ENCODE measurements at regions not wholly inside any gene's neighbourhood (a gene's known extent, or its start where the extent isn't known, plus 50 kb on each side); places are given as distances from the start of the nearest gene placed in this dataset.

DNA sequence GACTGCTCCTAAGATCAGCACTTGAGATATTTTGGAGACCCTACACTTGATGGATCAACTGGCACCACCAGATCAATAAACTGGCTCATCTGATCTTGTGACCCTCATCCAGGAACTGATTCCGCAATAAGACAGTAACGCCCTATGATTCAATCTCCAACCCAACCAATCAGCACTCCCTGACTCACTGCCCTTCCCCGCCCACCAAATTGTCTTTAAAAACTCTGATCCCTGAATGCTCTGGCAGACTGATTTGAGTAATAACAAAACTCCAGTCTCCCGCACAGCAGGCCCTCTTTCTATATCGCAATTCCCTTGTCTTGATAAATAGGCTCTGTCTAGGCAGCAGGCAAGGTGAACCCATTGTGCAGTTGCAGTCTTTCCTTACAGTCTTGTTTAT is 677.0 kb downstream of the LRRC70 start:
- POLR2A ChIA-PET (ENCODE audit: unreplicated experiment) = no interaction called here
- H2BK5ac ChIP-seq (ENCODE audit: low read depth, low read length, poor library complexity, severe bottlenecking) = no peak overlapping the region
- CTCF ChIA-PET = no interaction called here

More for the DNA sequence above, 677.0 kb downstream of the LRRC70 start:
- Histone ChIP-seq H2AK5ac (ENCODE audit: low read depth, low read length) (no peak overlapping the region), H3K56ac (ENCODE audit: extremely low read depth, insufficient read depth, low read length) (no peak overlapping the region), H3K27ac (ENCODE audit: insufficient read depth, low read length) (no peak overlapping the region), H3K4me1 (ENCODE audit: control insufficient read depth, insufficient read depth, low read length) (no peaks in the 10 kb centered on the region), H3K9ac (ENCODE audit: low read depth, low read length) (no peak overlapping the region), H3K14ac (replicated peaks; ENCODE audit: low read depth, low read length) (no peak overlapping the region), H3K36me3 (ENCODE audit: control insufficient read depth, insufficient read depth, low read length) (no peaks in the 10 kb centered on the region), H3K79me1 (ENCODE audit: low read depth in 1 of 2, low read length in 2 of 2) (no peaks in the 10 kb centered on the region), H4K20me1 (ENCODE audit: insufficient read depth, low read length) (no peaks in the 10 kb centered on the region), H4K8ac (ENCODE audit: low read depth in 2 of 2, low read length in 2 of 2) (no peak overlapping the region), H4K5ac (ENCODE audit: low read depth, low read length) (no peak overlapping the region), H4K91ac (ENCODE audit: insufficient read depth, low read depth, low read length) (no peak overlapping the region), H3K27me3 (ENCODE audit: control insufficient read depth, insufficient read depth, low read length) (no peaks in the 10 kb centered on the region), H3K23ac (ENCODE audit: low read depth, low read length) (no peak overlapping the region), H2BK120ac (ENCODE audit: low read depth, low read length) (no peak overlapping the region), H2BK15ac (ENCODE audit: low read depth, low read length) (no peak overlapping the region), H3K4me3 (ENCODE audit: insufficient read depth, low read depth, low read length) (no peak overlapping the region), H3K4ac (ENCODE audit: low read depth, low read length) (no peak overlapping the region), H3K9me1 (ENCODE audit: insufficient read depth, low read length) (no peaks in the 10 kb centered on the region), H3K9me3 (ENCODE audit: control insufficient read depth, insufficient read depth, low read length) (no peaks in the 10 kb centered on the region), H3K18ac (ENCODE audit: low read depth, low read length) (no peak overlapping the region), H2AK9ac (replicated peaks; ENCODE audit: low read depth, low read length, poor library complexity) (no peak overlapping the region), H3K4me2 (ENCODE audit: low read depth, low read length) (no peak overlapping the region), H2BK20ac (ENCODE audit: low read depth, low read length) (no peak overlapping the region), H2AFZ (replicated peaks; ENCODE audit: low read length, poor library complexity) (no peak overlapping the region)
- TF ChIP-seq POLR2A (IDR thresholded peaks at IDR 0.05; ENCODE audit: low read depth, low read length) (no peak), BHLHE40 (IDR thresholded peaks at IDR 0.05; ENCODE audit: low read depth, low read length) (no peak), CEBPB (IDR thresholded peaks at IDR 0.05; ENCODE audit: low read depth, low read length) (no peak), MAFK (IDR thresholded peaks at IDR 0.05; ENCODE audit: low read depth, low read length) (no peak), CHD1 (IDR thresholded peaks at IDR 0.05; ENCODE audit: low read depth, low read length) (no peak), MAZ (IDR thresholded peaks at IDR 0.05; ENCODE audit: borderline replicate concordance, low read depth, low read length) (no peak), MXI1 (IDR thresholded peaks at IDR 0.05; ENCODE audit: borderline replicate concordance, low read depth, low read length) (no peak), RCOR1 (IDR thresholded peaks at IDR 0.05; ENCODE audit: insufficient replicate concordance, low read length) (no peak), NFE2L2 (IDR thresholded peaks at IDR 0.05; ENCODE audit: low read depth, low read length) (no peak), FOS (IDR thresholded peaks at IDR 0.05; ENCODE audit: low read depth, low read length) (no peak), SMC3 (IDR thresholded peaks at IDR 0.05; ENCODE audit: low read depth, low read length) (no peak), RFX5 (IDR thresholded peaks at IDR 0.05; ENCODE audit: low read depth, low read length) (no peak), RAD21 (IDR thresholded peaks at IDR 0.05; ENCODE audit: low read length) (no peak)
- TF ChIP-seq, protein P1, sequence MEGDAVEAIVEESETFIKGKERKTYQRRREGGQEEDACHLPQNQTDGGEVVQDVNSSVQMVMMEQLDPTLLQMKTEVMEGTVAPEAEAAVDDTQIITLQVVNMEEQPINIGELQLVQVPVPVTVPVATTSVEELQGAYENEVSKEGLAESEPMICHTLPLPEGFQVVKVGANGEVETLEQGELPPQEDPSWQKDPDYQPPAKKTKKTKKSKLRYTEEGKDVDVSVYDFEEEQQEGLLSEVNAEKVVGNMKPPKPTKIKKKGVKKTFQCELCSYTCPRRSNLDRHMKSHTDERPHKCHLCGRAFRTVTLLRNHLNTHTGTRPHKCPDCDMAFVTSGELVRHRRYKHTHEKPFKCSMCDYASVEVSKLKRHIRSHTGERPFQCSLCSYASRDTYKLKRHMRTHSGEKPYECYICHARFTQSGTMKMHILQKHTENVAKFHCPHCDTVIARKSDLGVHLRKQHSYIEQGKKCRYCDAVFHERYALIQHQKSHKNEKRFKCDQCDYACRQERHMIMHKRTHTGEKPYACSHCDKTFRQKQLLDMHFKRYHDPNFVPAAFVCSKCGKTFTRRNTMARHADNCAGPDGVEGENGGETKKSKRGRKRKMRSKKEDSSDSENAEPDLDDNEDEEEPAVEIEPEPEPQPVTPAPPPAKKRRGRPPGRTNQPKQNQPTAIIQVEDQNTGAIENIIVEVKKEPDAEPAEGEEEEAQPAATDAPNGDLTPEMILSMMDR (conservative IDR thresholded peaks at IDR 0.05; ENCODE audit: low read depth, low read length) = no peak
- TF ChIP-seq, protein P2, sequence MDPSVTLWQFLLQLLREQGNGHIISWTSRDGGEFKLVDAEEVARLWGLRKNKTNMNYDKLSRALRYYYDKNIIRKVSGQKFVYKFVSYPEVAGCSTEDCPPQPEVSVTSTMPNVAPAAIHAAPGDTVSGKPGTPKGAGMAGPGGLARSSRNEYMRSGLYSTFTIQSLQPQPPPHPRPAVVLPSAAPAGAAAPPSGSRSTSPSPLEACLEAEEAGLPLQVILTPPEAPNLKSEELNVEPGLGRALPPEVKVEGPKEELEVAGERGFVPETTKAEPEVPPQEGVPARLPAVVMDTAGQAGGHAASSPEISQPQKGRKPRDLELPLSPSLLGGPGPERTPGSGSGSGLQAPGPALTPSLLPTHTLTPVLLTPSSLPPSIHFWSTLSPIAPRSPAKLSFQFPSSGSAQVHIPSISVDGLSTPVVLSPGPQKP (IDR thresholded peaks at IDR 0.05; ENCODE audit: borderline replicate concordance, low read depth, low read length) = no peak
- TF ChIP-seq, protein P3, sequence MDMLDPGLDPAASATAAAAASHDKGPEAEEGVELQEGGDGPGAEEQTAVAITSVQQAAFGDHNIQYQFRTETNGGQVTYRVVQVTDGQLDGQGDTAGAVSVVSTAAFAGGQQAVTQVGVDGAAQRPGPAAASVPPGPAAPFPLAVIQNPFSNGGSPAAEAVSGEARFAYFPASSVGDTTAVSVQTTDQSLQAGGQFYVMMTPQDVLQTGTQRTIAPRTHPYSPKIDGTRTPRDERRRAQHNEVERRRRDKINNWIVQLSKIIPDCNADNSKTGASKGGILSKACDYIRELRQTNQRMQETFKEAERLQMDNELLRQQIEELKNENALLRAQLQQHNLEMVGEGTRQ (IDR thresholded peaks at IDR 0.05; ENCODE audit: low read depth, low read length) = no peak
- DNase-seq (no peak), ATAC-seq (ENCODE audit: low read depth) (no peak)
- no TSS peak for BruUV-seq (replicated peaks)
- 79% methylated on average over 2 of the region's 5 CpGs; no CpG with 5 or more reads in 1 of the 2 experiments for WGBS, 2 experiments (ENCODE audit: extremely low coverage in 2 of 2, insufficient read length in 1 of 2)
- dilution Hi-C loops (cut with HindIII; ENCODE audit: low sequenced_read_pairs, unreplicated experiment) = no loop called here
- in situ Hi-C loops (cut with MboI; ENCODE audit: low sequenced_read_pairs) = no loop called here
- intact Hi-C loops (cut with micrococcal nuclease) = no loop called here

Data from IMR-90 (cell line).